NCI-H1092 (cell line): ENCODE measurements at regions not wholly inside any gene's neighbourhood (a gene's known extent, or its start where the extent isn't known, plus 50 kb on each side); places are given as distances from the start of the nearest gene placed in this dataset.
"Not testable (repeated sequence)": the region's sequence is repeated elsewhere in the genome, so short reads cannot be mapped to it uniquely, and the experiment has no call there.

Source experiments
- DNase-seq: peaks from one replicate; lab custom pipeline; 2025; lab: John Stamatoyannopoulos, UW

- DNase-seq, result no peak
These were observed 228.5 kb downstream of the DLL1 start for GRCh38 chr6:170062209-170062914.

- DNase-seq, result no peak
These were observed 231.9 kb downstream of the DLL1 start for GRCh38 chr6:170058878-170059485.

GRCh38 chr6:170057961-170058877, 232.7 kb downstream of the DLL1 start:
- no peak for DNase-seq

- no peak for DNase-seq
These were observed 233.7 kb downstream of the DLL1 start for GRCh38 chr6:170057034-170057734.

GRCh38 chr6:170056278-170056711, 234.6 kb downstream of the DLL1 start:
- DNase-seq, result no peak

GRCh38 chr6:170055797-170056196, 235.1 kb downstream of the DLL1 start:
- not testable (repeated sequence) for DNase-seq

GRCh38 chr6:170053966-170054661, 236.8 kb downstream of the DLL1 start:
- no peak for DNase-seq

- DNase-seq, result no peak
These were observed 237.7 kb downstream of the DLL1 start for GRCh38 chr6:170052991-170053821.

- no peak for DNase-seq
These were observed 239.4 kb downstream of the DLL1 start for GRCh38 chr6:170051229-170052172.

GRCh38 chr6:170050591-170051041, 240.3 kb downstream of the DLL1 start:
- no peak for DNase-seq

GRCh38 chr6:170049641-170050561, 241.0 kb downstream of the DLL1 start:
- no peak for DNase-seq

GRCh38 chr6:170048615-170049256, 242.1 kb downstream of the DLL1 start:
- DNase-seq, result no peak

GRCh38 chr6:170047823-170048222, 243.1 kb downstream of the DLL1 start:
- no peak for DNase-seq

GRCh38 chr6:170046791-170047626, 243.9 kb downstream of the DLL1 start:
- no peak for DNase-seq

GRCh38 chr6:170045981-170046667, 244.8 kb downstream of the DLL1 start:
- DNase-seq, result no peak

GRCh38 chr6:170045563-170045960, 245.3 kb downstream of the DLL1 start:
- no peak for DNase-seq
